H1 (cell line): ENCODE measurements at regions not wholly inside any gene's neighbourhood (a gene's known extent, or its start where the extent isn't known, plus 50 kb on each side); places are given as distances from the start of the nearest gene placed in this dataset.

Source experiments
- CTCF ChIA-PET: fragments of 300-600 bp; sonication (Branson Sonifier 250); formaldehyde crosslinking; loops from one replicate; lab custom pipeline; 2021; ENCODE audit not compliant: partially characterized antibody; lab: Charles Lee
- POLR2A ChIA-PET: fragments of 300-600 bp; sonication (Branson Sonifier 250); formaldehyde crosslinking; loops from one replicate; lab custom pipeline; 2021; ENCODE audit warnings: inconsistent platforms; ENCODE audit not compliant: partially characterized antibody; lab: Charles Lee
- DNase-seq, 2 experiments: peaks; one replicate each; pipeline versions ENCODE4 v3.0.0 to v3.0.0-alpha.2; 2010 to 2022; ENCODE audit warnings: low spot score in 2 of 2, low read depth in 1 of 2, mixed read lengths in 1 of 2
- FAIRE-seq: peaks from 2 replicates; lab custom pipeline; 2011; peaks lifted over from hg19 to GRCh38; lab: Jason Lieb, UNC
- H2AFZ ChIP-seq: 2 replicates; pipeline ENCODE4 v1.8.1; 2012; ENCODE audit warnings: low read length, inconsistent platforms
- H2AK5ac ChIP-seq: 2 replicates; pipeline ENCODE4 v1.6.1; 2013; ENCODE audit warnings: low read depth, low read length
- H2BK120ac ChIP-seq: replicated peaks from 2 replicates; pipeline ENCODE3; 2013; ENCODE audit warnings: low read depth, low read length, inconsistent platforms
- H2BK12ac ChIP-seq: 2 replicates; pipeline ENCODE4 v1.6.1; 2013; ENCODE audit warnings: low read depth, low read length
- H2BK15ac ChIP-seq: 2 replicates; pipeline ENCODE4 v1.6.1; 2013; ENCODE audit warnings: low read length
- H2BK20ac ChIP-seq: 2 replicates; pipeline ENCODE4 v1.6.1; 2013; ENCODE audit warnings: low read length
- H2BK5ac ChIP-seq: 2 replicates; pipeline ENCODE4 v1.6.1; 2013; ENCODE audit warnings: low read depth, low read length
- H3K14ac ChIP-seq: 2 replicates; pipeline ENCODE4 v1.6.1; 2013; ENCODE audit warnings: inconsistent platforms; ENCODE audit not compliant: insufficient read length
- H3K18ac ChIP-seq: 2 replicates; pipeline ENCODE4 v1.6.1; 2013; ENCODE audit warnings: low read length; ENCODE audit errors: extremely low read depth
- H3K23ac ChIP-seq: 2 replicates; pipeline ENCODE4 v1.6.1; 2013; ENCODE audit warnings: inconsistent platforms; ENCODE audit not compliant: insufficient read length
- H3K23me2 ChIP-seq: 2 replicates; pipeline ENCODE4 v1.6.1; 2013; ENCODE audit warnings: low read depth, low read length
- H3K27ac ChIP-seq: 2 replicates; pipeline ENCODE4 v1.6.1; 2011; ENCODE audit warnings: low read depth, low read length, inconsistent platforms
- H3K27me3 ChIP-seq, 4 experiments: replicated peaks in 1 of 4; 1 replicate in 1 of 4; 2 replicates in 3 of 4; pipeline versions ENCODE4 v1.6.1 to v1.8.1; 2011 to 2013; ENCODE audit warnings: low read length in 3 of 4, mild to moderate bottlenecking in 3 of 4, inconsistent platforms in 2 of 4, mixed read lengths in 2 of 4, moderate library complexity in 1 of 4; ENCODE audit not compliant: control insufficient read depth in 3 of 4, insufficient read depth in 3 of 4; ENCODE audit errors: extremely low read depth in 1 of 4
- H3K36me3 ChIP-seq, 4 experiments: 2 replicates each; pipeline versions ENCODE4 v1.6.1 to v1.8.1; 2011 to 2013; ENCODE audit warnings: mild to moderate bottlenecking in 4 of 4, low read length in 3 of 4, moderate library complexity in 2 of 4, control low read depth in 1 of 4, inconsistent platforms in 1 of 4; ENCODE audit not compliant: insufficient read depth in 4 of 4, control insufficient read depth in 2 of 4
- H3K4ac ChIP-seq: replicated peaks from 2 replicates; pipeline ENCODE3; 2013; ENCODE audit warnings: low read length, low read depth, mixed read lengths, inconsistent platforms; ENCODE audit not compliant: insufficient read length
- H3K4me1 ChIP-seq, 4 experiments: replicated peaks in 1 of 4; 1 replicate in 1 of 4; 2 replicates in 3 of 4; pipeline versions ENCODE4 v1.6.1 to v1.8.1; 2011 to 2013; ENCODE audit warnings: low read length in 3 of 4, inconsistent platforms in 2 of 4, mixed read lengths in 1 of 4; ENCODE audit not compliant: insufficient read depth in 4 of 4, control insufficient read depth in 3 of 4
- H3K4me2 ChIP-seq, 2 experiments: 2 replicates each; pipeline versions ENCODE4 v1.6.1 to v1.8.1; 2011 to 2013; ENCODE audit warnings: low read depth in 2 of 2, low read length in 2 of 2, control low read depth in 1 of 2, inconsistent platforms in 1 of 2, mild to moderate bottlenecking in 1 of 2; ENCODE audit not compliant: insufficient read depth in 1 of 2
- H3K4me3 ChIP-seq, 4 experiments: fragments of 200-600, 300-600 bp in 1 of 4; sonication (generic), shearing (Covaris generic), sonication (Bioruptor Twin) in 1 of 4; 2 replicates each; pipeline versions ENCODE4 v1.5.1 to v1.8.1; 2011 to 2016; ENCODE audit warnings: low read length in 4 of 4, low read depth in 3 of 4, control low read depth in 2 of 4, inconsistent platforms in 2 of 4, mild to moderate bottlenecking in 2 of 4, mixed read lengths in 1 of 4, moderate library complexity in 1 of 4; ENCODE audit not compliant: insufficient read depth in 2 of 4; ENCODE audit errors: extremely low read depth in 1 of 4
- H3K56ac ChIP-seq: replicated peaks from 2 replicates; pipeline ENCODE3; 2013; ENCODE audit warnings: low read depth, mild to moderate bottlenecking, mixed read lengths, low read length, inconsistent platforms; ENCODE audit not compliant: insufficient read length
- H3K79me1 ChIP-seq: 2 replicates; pipeline ENCODE4 v1.6.1; 2013; ENCODE audit warnings: low read depth, low read length, control low read depth
- H3K79me2 ChIP-seq, 2 experiments: 2 replicates each; pipeline versions ENCODE4 v1.6.1 to v1.8.1; 2012 to 2013; ENCODE audit warnings: low read length in 2 of 2, mild to moderate bottlenecking in 2 of 2, inconsistent platforms in 1 of 2; ENCODE audit not compliant: insufficient read depth in 2 of 2, control insufficient read depth in 1 of 2
- H3K9ac ChIP-seq, 4 experiments: replicated peaks in 1 of 4; 1 replicate in 1 of 4; 2 replicates in 3 of 4; pipeline versions ENCODE4 v1.6.1 to v1.8.1; 2011 to 2013; ENCODE audit warnings: low read depth in 3 of 4, low read length in 3 of 4, control low read depth in 2 of 4, mild to moderate bottlenecking in 2 of 4, moderate library complexity in 2 of 4, inconsistent platforms in 1 of 4; ENCODE audit errors: extremely low read depth in 1 of 4
- H3K9me3 ChIP-seq, 2 experiments: 2 replicates each; pipeline versions ENCODE4 v1.6.1 to v1.8.1; 2012 to 2013; ENCODE audit warnings: mild to moderate bottlenecking in 2 of 2, moderate library complexity in 2 of 2, control low read depth in 1 of 2, inconsistent platforms in 1 of 2, low read depth in 1 of 2, low read length in 1 of 2, mixed read lengths in 1 of 2; ENCODE audit not compliant: insufficient read depth in 2 of 2
- H4K20me1 ChIP-seq, 2 experiments: replicated peaks in 1 of 2; 2 replicates each; pipeline versions ENCODE3 to v1.8.1; 2011 to 2013; ENCODE audit warnings: inconsistent platforms in 2 of 2, low read length in 2 of 2, mild to moderate bottlenecking in 1 of 2; ENCODE audit not compliant: insufficient read depth in 2 of 2, control insufficient read depth in 1 of 2
- H4K5ac ChIP-seq: 2 replicates; pipeline ENCODE4 v1.6.1; 2013; ENCODE audit warnings: low read length, low read depth, mixed read lengths, inconsistent platforms; ENCODE audit not compliant: insufficient read length
- H4K8ac ChIP-seq: 2 replicates; pipeline ENCODE4 v1.8.0; 2013; ENCODE audit warnings: mild to moderate bottlenecking, moderate library complexity, low read length, inconsistent platforms; ENCODE audit not compliant: insufficient read depth; ENCODE audit errors: extremely low read depth
- H4K91ac ChIP-seq: replicated peaks from 2 replicates; pipeline ENCODE3; 2013; ENCODE audit warnings: low read length, mixed read lengths, inconsistent platforms; ENCODE audit not compliant: insufficient read length
- CBX8 ChIP-seq: fragments of 300-800, 300-1000 bp; sonication (generic); IDR thresholded peaks from 2 replicates; pipeline ENCODE4 v1.7.1; 2016; ENCODE audit warnings: low read depth, low read length, borderline replicate concordance
- GABPA ChIP-seq: IDR thresholded peaks from 2 replicates; pipeline ENCODE4 v1.6.1; 2011; ENCODE audit warnings: mild to moderate bottlenecking, low read length, moderate library complexity, borderline replicate concordance; ENCODE audit not compliant: insufficient read depth
- GTF2F1 ChIP-seq: IDR thresholded peaks from 2 replicates; pipeline ENCODE4 v1.6.1; 2012; ENCODE audit warnings: low read depth, low read length, improper control_type of control experiment, borderline replicate concordance
- HDAC2 ChIP-seq, 2 experiments: fragments of 300-600 bp in 1 of 2; sonication (generic) in 1 of 2; IDR thresholded peaks; 2 replicates each; pipeline ENCODE4 v1.6.1; 2011 to 2012; ENCODE audit warnings: low read depth in 2 of 2, low read length in 2 of 2, mild to moderate bottlenecking in 2 of 2, moderate library complexity in 2 of 2, borderline replicate concordance in 1 of 2, inconsistent platforms in 1 of 2
- JUND ChIP-seq: IDR thresholded peaks from 2 replicates; pipeline ENCODE4 v1.6.1; 2011; ENCODE audit warnings: mild to moderate bottlenecking, improper control_type of control experiment, low read length
- KDM5A ChIP-seq: fragments of 200-600 bp; IDR thresholded peaks from 2 replicates; pipeline ENCODE4 v1.7.1; 2012; ENCODE audit warnings: mild to moderate bottlenecking, low read length, inconsistent platforms, mixed read lengths
- RBBP5 ChIP-seq: IDR thresholded peaks from 2 replicates; pipeline ENCODE4 v1.7.1; 2012; ENCODE audit warnings: low read depth, mild to moderate bottlenecking, inconsistent platforms, low read length, moderate library complexity, borderline replicate concordance
- RFX5 ChIP-seq: IDR thresholded peaks from 2 replicates; pipeline ENCODE4 v1.6.1; 2011; ENCODE audit warnings: low read depth, low read length, improper control_type of control experiment, borderline replicate concordance
- SP1 ChIP-seq: IDR thresholded peaks from 2 replicates; pipeline ENCODE4 v1.6.1; 2011; ENCODE audit warnings: low read depth, low read length
- TAF7 ChIP-seq: optimal IDR thresholded peaks from 2 replicates; pipeline ENCODE3; 2011; ENCODE audit warnings: low read depth, mild to moderate bottlenecking, inconsistent platforms, low read length, moderate library complexity, borderline replicate concordance
- TBP ChIP-seq: IDR thresholded peaks from 2 replicates; pipeline ENCODE4 v1.6.1; 2011; ENCODE audit warnings: low read depth, low read length, improper control_type of control experiment
- TEAD4 ChIP-seq: IDR thresholded peaks from 2 replicates; pipeline ENCODE4 v1.6.1; 2012; ENCODE audit warnings: low read depth, low read length, inconsistent platforms, mixed read lengths
- WGBS, 2 experiments: shearing (Covaris generic) in 1 of 2; methylation state at CpG; one replicate each; pipeline versions ENCODE4 v1.1.6 to v1.1.7; 2013 to 2015; ENCODE audit warnings: low lambda C conversion rate in 2 of 2, mixed read lengths in 2 of 2, inconsistent platforms in 1 of 2, low coverage in 1 of 2, missing lambda C conversion rate in 1 of 2; ENCODE audit not compliant: insufficient replicate concordance in 2 of 2, insufficient coverage in 1 of 2, insufficient read length in 1 of 2; ENCODE audit errors: extremely low coverage in 1 of 2, missing lambda C conversion rate in 1 of 2; 5-methylcytosine and 5-hydroxymethylcytosine counted together
- TF ChIP-seq, protein P1 (sequence below): IDR thresholded peaks from 2 replicates; pipeline ENCODE4 v1.6.1; 2012; ENCODE audit warnings: inconsistent platforms

DNA sequence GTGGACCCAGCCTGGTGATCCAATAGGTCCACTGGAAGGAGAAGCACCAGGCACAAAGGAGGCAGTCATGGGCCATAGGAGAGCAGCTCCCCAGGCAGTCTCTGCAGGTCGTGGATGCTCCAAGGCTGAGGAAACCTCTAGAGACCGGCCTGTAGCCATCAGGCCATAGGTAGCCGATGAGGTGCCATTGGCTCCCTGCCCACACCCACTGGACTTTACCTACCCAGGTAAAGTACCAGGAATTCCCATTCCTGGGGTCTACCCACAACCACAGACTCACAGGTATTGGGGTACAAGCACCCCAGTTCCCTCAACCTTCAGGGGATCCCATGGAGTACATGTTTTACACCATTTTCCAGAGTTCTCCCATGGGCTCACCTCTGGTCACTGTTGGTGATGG is 188.0 kb upstream of the TCERG1L start:
- no peak overlapping the region for H2AFZ ChIP-seq
- 0 out of 2 replicates have a peak, but pooled peaks cover 2% of the 10 kb centered on the region for H3K23me2 ChIP-seq
- H3K4me1 ChIP-seq: no peaks in the 10 kb centered on the region
- H2BK5ac ChIP-seq: no peak overlapping the region
- FAIRE-seq (no peak), DNase-seq (no peak)
- no peak overlapping the region for H3K18ac ChIP-seq
- no peak overlapping the region for H3K27ac ChIP-seq
- ChIA-PET CTCF (interaction anchor here (0.8 to 1.6 kb wide), 2 partner anchors 44 to 46 kb away, joined by 3 read pairs; no protein-coding TSS in a partner anchor), POLR2A (no interaction called here)
- no peak overlapping the region for H3K4me3 ChIP-seq
- no peaks in the 10 kb centered on the region for H3K79me1 ChIP-seq
- no peak overlapping the region for H2AK5ac ChIP-seq
- H4K5ac ChIP-seq: no peak overlapping the region
- WGBS, 2 experiments: 96% methylated on average over 3 of the region's 3 CpGs; no CpG with 5 or more reads in 1 of the 2 experiments
- H2BK20ac ChIP-seq: no peak overlapping the region
- no peak overlapping the region for H2BK120ac ChIP-seq
- H3K9ac ChIP-seq: no peak overlapping the region
- no peak overlapping the region for H2BK15ac ChIP-seq
- no peaks in the 10 kb centered on the region for H3K27me3 ChIP-seq
- no peak overlapping the region for H4K8ac ChIP-seq
- no peaks in the 10 kb centered on the region for H4K20me1 ChIP-seq
- no peak overlapping the region for H4K91ac ChIP-seq
- no peak overlapping the region for H2BK12ac ChIP-seq
- H3K9me3 ChIP-seq: peaks cover 7 to 17% of the 10 kb centered on the region in 2 experiments; a peak in 3 of 4 replicates
- H3K23ac ChIP-seq: no peak overlapping the region
- no peak overlapping the region for H3K4ac ChIP-seq
- H3K36me3 ChIP-seq: no peaks in the 10 kb centered on the region
- H3K4me2 ChIP-seq: no peak overlapping the region
- H3K79me2 ChIP-seq: no peaks in the 10 kb centered on the region
- no peak overlapping the region for H3K56ac ChIP-seq
- H3K14ac ChIP-seq: no peak overlapping the region
- TF ChIP-seq TEAD4: no peak
- TF ChIP-seq TAF7: no peak
- TF ChIP-seq JUND: no peak
- no peak for TF ChIP-seq GABPA
- TF ChIP-seq RFX5: no peak
- no peak for TF ChIP-seq SP1
- TF ChIP-seq KDM5A: no peak
- TF ChIP-seq HDAC2 (IDR thresholded peaks at IDR 0.05; ENCODE audit: borderline replicate concordance in 1 of 2, low read depth in 2 of 2, low read length in 2 of 2): no peak
- TF ChIP-seq, protein P1, sequence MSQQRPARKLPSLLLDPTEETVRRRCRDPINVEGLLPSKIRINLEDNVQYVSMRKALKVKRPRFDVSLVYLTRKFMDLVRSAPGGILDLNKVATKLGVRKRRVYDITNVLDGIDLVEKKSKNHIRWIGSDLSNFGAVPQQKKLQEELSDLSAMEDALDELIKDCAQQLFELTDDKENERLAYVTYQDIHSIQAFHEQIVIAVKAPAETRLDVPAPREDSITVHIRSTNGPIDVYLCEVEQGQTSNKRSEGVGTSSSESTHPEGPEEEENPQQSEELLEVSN: no peak
- no peak for TF ChIP-seq GTF2F1
- TF ChIP-seq CBX8: no peak
- TF ChIP-seq TBP: no peak
- TF ChIP-seq RBBP5: no peak
